HG03060 (cell line): ENCODE measurements at regions not wholly inside any gene's neighbourhood (a gene's known extent, or its start where the extent isn't known, plus 50 kb on each side); places are given as distances from the start of the nearest gene placed in this dataset.

Experiments
- ATAC-seq: cut with Tn5 transposase; IDR thresholded peaks from one replicate; pipeline ENCODE4 v1.9.1; 2021; ENCODE audit warnings: low read depth, moderate number of reproducible peaks; ENCODE audit not compliant: unreplicated experiment

DNA sequence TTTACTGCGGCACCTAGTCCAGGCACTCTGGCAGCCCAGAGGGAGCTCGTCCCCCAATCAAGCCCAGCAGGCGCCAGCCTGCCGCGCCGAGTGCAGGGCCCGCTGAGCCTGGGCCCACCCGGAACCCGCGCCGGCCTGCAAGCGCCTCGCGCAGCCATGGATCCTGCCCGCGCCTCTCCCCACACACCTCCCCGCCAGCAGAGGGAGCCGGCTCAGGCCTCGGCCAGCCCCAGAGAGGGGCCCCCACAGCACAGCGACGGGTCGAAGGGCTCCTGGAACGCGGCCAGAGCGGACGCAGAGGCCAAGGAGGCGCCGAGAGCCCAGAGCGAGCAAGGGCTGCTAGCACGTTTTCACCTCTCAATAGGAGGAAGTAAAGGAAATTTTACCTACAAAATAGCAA lies 767.0 kb downstream of the MRPL39 start:
- no peak for ATAC-seq

DNA sequence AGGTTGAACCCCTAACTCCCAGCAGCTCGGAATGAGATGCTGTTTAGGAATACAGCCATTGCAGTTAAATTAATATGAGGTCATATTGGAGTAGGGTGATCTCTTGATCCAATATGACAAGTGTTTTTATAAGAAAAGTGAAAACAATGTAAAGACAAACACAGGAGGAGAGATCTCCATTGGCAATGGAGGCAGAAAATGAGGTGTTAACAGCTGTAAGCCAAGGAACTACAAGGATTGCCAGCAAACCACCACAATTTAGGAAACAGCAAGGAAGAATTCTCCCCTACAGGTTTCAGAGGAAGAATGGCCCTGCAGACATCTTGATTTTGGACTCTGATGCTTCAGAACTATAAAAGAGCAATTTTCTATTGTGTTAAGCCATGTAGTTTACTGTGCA lies 774.3 kb downstream of the MRPL39 start:
- ATAC-seq = no peak

DNA sequence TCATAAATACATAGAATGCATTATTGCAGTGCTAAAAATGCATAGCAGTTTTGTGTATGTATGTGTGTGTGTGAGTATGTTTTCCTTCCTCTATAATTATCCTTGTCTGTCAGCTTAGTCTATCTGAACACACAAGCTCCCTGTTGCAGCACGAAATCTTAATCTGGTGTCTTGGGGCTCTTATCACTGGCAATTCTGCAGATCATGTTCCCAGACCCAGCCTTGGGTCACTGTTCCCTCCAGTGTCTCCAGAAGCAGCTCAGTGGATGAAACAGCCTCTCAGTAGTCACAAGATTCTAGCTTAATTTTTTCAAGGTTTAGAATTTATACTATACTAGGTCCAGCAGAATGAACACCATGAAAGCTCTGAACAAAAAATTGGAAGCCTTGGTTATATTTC lies 777.9 kb downstream of the MRPL39 start:
- ATAC-seq = no peak

DNA sequence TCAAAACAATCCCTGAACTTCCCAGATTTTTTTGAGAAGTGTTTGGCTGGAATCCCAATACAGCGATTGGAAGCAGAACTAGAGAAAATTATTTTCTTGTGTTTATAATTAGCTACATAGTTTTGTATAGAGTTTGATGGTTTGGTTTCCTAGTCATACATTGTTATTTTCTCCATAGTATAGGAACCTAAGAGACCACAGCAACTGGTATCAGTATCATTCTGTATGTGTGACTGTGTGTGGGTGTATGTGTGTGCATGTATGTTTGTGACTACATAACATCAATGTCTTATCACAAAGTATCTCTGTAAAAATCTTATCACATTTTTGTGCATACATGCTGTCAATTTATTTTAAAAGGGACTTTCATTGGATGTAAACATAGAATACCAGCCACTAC lies 780.5 kb downstream of the MRPL39 start:
- no peak for ATAC-seq

DNA sequence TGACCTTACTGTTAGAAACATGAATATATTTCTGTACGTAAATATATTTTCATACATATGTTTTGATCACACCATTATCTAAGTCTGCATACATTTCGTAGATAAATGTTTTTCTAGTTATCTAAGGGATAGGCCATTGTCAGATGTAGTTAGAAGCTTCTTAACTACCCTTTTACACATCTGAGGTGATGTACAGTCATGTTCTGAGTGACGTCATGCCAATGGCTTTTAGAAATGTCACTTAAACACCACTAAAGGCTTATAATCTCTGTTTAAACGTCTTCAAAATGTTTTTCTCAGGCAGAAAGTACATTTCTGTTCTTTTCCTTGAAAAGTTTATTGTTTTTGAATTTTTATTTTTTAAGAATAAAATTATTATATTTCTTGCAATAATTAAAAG lies 781.9 kb downstream of the MRPL39 start:
- ATAC-seq = no peak

DNA sequence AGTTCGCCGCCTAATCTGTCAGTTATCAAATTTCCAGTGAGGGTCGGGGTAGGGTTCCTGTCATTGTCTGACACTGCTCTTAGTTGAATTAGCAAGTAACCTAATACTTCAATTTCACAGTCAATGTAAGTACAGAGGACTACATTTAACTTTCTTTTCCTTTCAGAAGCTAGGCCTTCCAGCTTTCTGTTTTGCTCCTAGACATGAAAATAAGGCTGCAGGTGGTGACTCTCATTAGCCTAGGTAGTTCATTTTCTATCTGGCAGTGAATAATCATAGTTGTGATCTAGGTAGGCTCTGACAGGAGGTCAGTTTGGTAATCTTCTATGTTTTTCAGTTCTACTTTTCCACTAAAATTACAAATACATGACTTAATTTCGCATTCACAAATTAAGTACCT lies 783.1 kb downstream of the MRPL39 start:
- ATAC-seq = no peak

DNA sequence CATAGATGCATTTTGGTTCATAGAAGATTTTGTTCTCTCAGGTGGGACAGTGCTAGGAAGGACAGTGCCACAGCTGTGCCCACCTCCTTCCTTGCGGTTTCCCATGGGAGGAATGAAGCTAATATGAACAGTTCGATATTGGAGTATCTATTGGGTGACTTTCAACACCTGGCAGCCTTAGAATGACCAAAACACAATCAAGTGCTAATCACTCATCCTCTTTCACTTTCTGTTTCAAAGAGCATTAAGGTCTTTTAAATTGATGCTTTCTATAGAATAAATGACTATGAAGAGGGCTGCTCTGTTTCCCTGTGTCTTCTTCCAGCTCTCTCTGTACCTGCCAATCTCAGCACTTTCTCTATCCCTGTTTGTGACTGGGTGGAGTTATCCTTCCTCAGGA lies 784.0 kb downstream of the MRPL39 start:
- no peak for ATAC-seq

DNA sequence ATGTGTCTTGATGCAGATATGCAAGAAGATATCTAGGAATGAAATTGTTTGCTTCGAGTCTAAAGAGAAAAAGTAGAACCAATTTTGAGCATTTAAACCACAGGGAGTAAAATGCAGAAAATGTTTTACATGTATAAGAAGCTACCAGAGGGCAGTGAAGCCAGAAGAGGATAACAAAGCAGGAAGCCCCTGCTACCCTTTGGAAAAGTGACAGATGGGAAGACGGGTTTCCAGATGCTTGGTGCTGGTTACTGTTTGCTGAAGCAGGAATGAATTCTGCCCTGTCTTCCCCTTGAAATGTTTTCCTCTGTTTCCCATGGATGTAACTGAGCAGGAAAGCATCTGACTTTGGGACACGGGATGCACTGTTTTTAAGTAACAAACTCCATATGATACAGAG lies 822.2 kb downstream of the MRPL39 start:
- ATAC-seq = no peak

DNA sequence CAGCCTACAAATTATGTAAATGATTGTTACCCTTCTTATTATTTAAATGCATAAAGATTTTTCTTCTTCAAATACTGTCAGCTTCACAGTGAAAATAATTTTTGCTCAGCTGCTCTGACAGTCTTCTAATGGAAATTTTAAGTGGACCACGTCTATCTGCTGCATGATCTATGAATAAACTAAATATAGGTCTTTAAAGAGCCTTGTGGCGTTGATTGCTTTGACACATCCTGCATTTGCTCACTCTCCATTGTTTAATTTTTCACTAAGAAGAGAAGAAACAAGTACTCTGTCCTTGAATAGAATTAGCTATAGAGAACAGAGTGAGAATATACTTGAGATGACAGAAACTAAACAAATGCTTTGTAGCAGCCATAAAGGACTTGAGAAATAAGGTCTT lies 826.1 kb downstream of the MRPL39 start:
- no peak for ATAC-seq

DNA sequence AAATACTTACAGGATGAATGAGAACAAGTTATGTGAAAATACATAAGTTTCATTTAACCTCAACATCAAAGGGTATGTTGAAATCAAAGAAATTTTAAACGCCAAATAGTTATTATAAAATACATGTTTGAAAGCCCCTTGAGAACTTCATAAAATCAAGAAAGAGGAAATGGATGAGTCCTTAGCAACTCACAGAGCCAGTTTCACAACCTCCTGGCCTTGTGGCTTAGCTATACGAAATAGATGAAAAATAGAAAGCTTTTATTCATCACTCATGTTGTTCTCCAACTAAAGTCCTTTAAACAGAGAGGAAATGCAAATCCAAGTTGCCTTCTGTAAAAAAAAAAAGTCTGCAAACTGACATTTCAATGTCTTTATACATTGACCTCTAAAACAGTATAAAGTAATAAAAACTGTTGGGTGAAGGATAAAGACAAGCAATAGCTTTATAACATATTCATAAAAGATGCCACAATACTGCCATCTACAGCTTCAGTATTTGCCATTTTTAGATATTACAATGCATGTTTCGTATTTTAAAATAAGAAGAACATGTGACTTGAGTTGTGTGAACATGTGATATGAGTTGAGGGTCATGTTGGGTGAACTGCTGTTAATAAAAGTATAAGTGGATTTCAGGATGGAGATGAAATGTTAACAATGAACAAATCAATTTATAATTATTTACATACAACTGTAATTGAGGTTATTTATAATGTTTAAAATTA lies 847.8 kb downstream of the MRPL39 start:
- ATAC-seq = no peak

DNA sequence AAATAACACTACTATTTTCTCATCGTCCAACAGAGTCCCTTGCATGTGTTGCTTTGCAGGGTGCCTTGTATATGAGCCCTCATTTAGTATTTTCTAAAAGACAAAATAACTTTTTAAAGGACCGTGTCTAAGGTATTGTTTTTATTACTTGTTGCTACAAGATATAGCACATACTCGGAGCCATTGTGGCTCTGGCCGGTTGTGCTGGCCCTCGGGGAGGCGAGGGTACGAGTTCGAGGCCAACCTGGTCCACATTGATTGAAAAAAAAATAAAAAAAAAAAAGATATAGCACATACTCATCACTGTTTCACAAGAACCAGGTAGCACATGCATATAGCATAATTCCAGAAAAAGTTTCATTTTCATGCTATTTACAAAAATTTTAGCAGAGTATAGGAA lies 869.2 kb downstream of the MRPL39 start:
- ATAC-seq = no peak

DNA sequence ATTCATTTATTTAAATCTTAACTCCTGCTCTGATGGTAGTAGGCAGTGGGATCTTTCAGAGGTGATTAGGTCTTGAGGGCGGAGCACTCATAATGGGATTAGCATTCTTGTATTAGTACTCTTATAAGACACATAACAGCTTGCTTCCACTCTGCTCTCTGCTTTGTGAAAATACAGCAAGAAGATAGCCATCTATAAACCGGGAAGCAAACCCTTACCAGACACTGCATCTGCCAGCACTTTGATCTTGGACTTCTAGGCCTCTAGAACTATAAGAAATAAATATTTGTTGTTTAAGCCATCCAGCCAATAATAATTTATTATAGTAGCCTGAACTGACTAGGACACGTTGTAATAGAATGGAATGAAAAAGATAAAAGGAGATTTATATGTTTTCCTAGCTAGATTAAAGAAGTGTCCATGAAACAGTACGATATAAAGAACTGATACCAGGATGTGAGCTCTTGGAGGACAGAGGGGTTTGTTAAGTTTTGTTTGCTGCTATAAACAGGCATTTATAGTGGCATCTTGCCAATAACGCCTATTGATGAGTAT lies 869.9 kb downstream of the MRPL39 start:
- no peak for ATAC-seq

DNA sequence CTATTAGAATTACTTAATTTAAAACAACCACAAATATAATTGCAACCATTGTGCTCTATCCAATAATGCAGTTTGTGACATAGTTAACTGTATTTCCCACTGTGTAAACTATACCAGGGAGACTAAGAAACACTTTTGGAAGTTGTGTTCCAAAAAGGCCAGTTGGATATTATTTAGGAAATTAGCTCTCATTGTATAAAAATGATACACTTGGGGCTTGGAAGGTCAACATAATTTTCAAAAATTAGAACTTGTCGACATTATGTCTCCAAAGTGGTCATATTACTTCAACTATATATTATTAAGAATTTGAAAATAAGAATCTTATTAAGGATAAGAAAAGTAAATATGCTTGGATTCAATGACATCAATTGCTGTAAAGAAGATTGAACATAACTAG lies 876.6 kb downstream of the MRPL39 start:
- no peak for ATAC-seq

DNA sequence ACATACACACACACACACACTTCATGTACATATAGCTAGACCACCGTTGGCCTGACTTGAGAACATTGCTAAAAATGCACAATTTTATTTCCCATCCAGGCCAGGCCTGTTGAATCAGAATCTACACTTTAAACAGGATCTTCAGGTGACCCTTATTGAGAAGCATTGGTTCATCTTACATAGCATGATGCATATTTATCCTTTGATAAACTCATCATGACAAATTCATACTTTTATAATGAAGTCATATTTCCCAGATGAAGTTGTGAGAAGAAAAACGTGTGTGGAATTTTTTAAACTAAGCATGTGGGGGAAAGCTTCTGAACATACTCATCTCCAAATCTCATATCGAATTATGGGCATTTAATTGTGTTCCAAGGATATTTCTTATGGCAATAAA lies 877.7 kb downstream of the MRPL39 start:
- no peak for ATAC-seq

DNA sequence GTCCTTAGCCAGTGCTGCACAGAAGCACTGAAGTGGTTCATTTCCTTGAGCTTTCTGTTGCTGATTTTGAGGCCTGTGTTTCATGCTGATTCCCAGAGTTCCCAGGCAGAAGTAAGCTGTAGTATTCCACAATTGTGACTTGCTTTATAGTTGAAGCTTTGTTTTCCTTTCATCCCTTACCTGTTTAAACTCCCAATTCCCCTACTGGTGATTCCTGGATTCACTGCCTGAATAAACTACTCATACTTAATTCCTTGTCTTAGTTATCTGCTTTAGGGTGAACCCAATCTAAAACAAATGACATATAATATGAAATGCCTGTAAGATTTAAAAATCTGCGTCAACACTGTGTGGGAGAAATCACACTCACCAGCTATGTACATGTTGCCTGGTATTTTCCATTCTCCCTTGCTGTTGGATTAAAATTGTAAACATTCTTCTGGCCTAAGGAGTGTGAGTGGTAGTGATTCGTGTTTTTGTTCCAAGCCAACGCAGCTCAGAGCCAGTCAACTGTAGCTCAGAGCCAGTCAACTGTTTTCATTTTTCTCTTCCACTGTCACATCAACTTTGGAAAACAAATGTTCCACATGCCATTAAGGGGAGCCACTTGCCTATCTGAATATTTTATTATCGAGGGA lies 879.4 kb downstream of the MRPL39 start:
- no peak for ATAC-seq

DNA sequence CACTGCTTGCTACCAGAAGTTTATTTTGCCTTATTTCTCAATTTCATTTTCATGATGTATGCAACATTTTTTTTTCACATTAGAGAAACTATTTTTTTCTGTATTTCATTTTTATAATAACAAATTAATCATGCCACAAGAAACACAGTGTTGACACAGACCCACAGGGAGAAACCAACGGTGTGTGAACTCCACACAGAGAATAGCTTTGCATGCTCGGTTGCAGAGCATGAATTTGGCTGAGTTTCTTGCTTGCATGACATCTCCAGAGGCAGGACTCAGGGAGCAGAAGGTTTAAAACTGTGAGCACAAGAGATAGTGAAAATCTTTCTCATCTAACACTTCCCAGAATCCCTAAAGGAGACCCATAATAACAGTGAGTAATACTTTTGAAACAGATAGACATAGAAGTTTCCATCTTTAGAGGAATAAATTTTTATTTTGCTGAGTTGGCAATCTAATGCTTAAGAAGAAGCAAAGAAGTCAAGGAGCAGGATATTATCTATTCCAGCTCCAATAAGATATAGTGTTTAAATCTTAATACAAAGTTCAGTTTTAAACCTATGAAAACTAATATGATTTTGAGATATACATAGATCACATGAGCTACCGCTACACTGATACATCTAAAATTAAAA lies 890.9 kb downstream of the MRPL39 start:
- ATAC-seq = no peak

DNA sequence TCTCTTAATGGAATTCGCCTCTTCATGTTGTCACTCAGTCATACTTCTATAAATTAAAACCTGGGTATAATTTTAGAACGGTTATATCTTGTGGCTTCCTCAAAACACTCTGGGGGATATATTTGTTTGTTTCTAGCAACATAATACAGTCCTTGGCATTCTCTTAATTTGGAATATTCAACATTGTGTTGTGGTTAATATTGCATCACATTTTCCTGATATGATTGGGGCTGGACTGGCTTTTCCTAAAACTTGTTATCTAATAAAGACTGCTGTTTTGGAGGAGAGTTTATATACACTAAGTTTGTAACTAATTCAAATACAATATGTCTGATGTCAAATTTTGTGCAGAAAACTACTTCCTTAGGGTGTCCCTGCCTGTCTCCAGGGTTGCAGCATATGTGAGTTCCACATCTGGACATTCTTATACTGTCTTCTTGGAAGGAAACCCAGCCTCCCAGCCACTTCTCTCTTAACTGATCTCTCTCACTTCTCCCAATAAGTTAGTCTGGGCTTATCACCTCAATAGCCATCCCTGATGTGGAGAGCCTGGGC lies 892.6 kb downstream of the MRPL39 start:
- ATAC-seq = no peak

DNA sequence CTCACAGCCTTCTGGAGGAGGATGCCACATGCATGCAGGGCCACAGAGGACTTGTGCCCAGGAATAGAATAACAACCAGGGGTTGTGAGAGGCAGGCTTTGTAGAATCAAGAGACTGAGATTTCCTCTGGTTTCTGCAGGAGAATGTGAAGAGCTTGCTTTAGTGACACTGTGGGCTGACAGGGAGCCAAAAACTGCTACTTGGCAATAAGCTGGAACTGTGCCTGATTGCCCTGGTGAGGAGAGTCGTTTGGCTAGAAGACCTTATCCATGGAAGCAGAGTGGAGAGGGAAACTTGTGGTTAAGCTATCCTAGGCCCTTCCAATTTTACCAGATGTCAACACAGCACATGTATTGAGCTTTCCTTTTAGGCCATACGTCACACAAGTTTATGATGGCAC lies 902.1 kb downstream of the MRPL39 start:
- no peak for ATAC-seq

DNA sequence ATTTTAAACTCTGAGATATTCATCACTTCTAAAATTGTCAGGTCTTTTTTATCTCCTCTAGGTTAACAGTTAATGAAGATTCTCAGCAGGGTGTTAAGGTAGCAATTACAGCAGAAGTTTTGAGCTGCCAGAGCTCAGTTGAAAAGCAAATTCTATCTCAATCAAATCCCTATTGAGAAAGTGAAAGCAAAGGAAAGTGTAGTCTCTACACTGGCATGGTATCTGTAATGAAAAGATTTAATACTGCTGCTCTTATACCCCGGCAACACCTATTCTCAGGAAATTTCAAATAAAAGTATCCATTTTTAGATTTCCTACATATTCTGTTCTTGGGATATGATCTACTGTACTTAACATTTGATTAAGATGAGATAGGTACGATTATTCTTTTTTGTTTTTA lies 913.5 kb downstream of the MRPL39 start:
- ATAC-seq = no peak

DNA sequence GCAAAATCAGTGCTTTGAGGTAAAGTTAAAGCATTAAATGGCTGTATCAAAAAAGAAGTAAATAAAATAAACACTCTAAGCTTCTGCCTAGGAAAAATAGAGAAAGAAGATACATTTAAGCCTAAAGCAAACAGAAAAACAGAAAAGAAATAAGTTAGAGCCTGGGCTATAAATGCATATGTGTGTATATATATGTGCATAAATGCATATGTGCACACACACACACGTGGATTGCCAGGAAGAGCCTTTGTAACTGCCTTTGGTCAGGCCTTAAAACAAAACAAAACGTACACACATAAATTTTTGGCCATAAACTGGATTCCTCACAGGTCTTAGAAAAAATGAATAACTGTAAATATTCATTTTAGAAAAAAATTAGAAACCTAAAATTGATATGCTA lies 925.8 kb downstream of the MRPL39 start:
- ATAC-seq = no peak

DNA sequence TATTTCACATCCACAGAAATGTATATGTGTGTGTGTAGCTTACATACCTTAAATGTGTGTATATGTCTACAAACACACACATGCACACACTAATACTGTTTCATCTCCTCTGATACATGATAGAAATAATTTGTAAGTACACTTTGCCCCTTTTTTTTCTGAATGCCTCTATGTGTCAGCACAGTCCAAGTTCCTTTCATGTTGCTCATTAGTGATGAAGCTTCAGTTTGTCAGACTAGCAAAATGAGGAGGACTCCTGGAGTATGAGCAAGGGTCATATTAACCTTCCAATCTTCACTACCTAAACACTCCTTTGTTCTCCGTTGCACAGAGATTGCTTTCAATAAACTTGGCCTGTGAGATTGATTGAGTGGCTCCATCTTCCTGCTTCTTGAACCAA lies 935.4 kb downstream of the MRPL39 start:
- no peak for ATAC-seq
